OCI-M1 (cell line): ENCODE measurements at regions not wholly inside any gene's neighbourhood (a gene's known extent, or its start where the extent isn't known, plus 50 kb on each side); places are given as distances from the start of the nearest gene placed in this dataset.
A peak's percentile ranks its signal among the peaks of the same experiment; 100 is the strongest.
"Not testable (repeated sequence)": the region's sequence is repeated elsewhere in the genome, so short reads cannot be mapped to it uniquely, and the experiment has no call there.

Experiments used
- DNase-seq: peaks from one replicate; lab custom pipeline; 2025; lab: John Stamatoyannopoulos, UW

DNA sequence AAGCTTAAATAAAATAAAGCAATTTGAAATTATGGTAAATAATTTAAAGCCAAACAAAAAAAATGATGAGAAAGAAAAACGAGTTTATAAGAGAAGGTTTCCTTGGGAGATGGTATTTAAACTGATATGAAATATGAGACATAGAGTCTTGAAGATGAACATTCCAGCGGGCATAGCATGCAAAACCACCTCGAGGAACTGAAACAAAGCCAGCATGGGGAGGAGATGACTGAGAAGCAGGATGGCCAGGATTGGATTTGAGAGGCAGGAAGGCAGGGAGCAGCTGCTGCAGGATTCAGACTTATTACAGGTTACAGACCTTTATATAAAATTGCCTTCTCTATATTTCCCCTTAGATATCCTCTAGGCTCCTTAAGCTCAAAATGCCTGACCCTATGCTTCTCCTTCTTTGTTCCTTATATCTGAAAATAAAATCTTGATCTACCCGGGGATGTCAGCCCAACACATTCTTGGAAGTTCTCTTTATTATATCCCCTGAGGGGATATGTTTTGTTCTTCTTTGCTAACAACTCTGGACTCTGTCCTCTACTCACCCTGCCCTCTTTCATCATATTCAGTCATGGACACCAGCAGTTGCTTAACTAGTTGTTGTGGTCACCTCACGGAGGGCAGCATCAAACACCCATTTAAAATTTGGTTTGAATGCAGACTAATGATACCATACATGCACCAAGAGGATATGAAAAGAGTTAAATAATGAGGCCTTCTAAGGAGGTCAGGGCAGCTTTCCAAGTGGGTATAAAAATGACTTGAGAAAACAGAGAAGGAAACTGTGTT is 719.1 kb upstream of the B3GALT2 start:
- DNase-seq = peak; percentile 32

DNA sequence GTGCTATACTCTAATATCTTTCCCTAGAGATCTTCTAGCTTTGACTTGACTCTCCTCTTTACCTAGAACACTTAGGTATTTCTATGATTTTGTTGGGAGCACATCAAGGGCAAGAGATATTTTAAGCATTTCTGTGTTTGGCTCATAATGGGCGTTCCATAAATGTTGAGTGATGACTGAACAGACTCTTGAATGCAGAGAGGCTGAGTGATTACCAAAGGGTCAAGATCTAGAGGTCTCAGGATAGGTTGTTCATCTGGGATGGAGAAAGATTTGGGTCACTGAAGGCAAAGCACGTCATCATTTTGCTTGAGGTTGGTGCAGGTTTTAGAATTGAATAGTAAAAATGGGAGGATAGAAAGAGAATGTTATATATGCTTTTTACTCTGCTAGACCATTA is 705.4 kb upstream of the B3GALT2 start:
- no peak for DNase-seq

GRCh38 chr1:193890935-193891334 is 704.5 kb upstream of the B3GALT2 start:
- no peak for DNase-seq

DNA sequence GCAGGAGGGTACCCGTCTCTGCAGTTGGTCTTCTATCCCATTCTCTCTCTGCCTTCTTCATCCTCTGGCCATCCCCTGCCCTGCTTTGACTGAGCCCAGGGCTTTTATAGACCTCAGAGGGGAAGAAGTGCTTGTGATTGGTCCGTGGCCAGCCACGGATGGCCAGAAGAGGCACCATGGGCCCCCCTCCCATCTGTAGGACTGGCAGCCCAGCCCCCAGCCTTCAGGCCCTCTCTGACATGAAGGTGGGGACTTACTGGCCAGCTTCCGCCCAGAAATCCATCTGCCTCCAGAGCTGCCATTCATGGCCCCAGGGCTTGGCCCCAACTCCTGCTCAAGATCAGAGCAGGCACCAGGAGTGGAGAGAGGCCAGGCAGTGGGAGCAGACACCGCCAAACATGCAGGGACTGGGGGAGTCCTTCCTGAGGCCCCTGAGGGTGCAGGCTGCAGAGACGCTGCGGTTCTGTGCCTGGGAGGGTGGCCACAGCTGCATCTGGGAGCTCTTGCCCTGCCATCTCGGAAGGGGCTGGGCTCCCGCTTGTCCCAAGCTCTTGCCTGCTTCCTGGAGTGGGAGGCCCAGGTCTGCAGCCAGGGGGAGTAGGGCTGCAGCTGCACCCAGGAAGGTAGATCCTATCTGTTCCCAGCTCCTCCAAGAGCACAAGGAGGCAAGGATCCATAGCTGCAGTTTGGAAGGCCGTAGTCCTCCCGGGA is 698.6 kb upstream of the B3GALT2 start:
- DNase-seq = no peak

- not testable (repeated sequence) for DNase-seq
Measured at GRCh38 chr1:193877920-193878319, 691.5 kb upstream of the B3GALT2 start.

DNA sequence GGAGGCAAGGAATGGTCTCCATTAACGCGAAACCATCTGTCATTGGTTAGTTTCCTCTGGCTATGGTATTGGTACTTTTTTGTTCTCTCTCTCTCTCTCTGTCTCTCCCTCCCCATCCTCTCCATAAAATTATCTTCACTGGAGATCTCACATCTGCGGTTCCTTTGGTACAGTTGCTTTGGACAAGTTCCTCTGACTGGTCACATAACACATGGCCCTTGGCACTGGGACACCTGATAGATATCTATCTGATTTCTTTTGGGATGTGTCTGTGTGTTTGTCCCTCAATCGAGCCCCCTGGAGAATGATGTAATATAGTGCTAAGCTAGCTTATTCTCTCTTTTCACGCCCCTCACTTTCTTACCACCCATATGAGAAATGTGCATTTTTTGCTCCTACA is 682.0 kb upstream of the B3GALT2 start:
- no peak for DNase-seq

DNA sequence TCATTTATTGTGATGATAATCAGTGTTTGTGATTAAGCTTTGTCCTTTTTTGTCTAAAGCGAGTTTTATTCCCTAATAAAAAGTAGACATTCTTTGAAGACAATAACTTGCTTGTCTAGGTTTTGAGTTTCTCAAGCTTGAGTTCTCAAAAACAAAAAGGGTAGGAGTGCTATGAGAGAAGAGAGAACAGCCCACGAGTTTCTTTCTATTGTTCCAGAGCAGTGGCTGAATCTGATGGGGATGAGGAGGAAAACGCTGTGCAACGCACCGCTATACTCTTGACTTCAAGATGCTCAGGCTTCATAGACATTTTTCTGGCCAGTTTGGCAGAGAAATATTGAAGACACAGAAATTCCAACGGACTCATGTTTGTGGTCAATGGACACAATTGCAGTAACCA is 669.8 kb upstream of the B3GALT2 start:
- no peak for DNase-seq

DNA sequence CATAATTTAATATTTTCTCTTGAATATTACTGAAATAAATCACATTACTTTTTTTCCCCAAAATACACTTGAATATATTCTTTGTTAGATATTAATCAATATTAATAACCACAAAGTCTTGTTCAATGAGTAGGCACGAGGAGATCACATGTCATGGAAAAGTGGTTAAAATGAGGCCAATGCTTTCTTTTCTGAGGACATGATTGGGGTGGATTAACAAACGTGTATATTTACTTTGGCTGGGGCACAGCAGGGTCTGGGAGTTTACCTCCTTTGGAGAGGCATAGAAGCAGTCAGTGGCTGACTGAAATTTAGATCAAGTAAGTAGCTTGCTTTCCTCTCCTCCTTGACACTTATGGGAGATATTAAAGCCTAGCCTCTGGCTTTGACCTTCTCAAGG is 664.3 kb upstream of the B3GALT2 start:
- no peak for DNase-seq

GRCh38 chr1:193846876-193847604 is 660.6 kb upstream of the B3GALT2 start:
- DNase-seq = no peak

- no peak for DNase-seq
Measured at GRCh38 chr1:193846411-193846810, 660.0 kb upstream of the B3GALT2 start.

DNA sequence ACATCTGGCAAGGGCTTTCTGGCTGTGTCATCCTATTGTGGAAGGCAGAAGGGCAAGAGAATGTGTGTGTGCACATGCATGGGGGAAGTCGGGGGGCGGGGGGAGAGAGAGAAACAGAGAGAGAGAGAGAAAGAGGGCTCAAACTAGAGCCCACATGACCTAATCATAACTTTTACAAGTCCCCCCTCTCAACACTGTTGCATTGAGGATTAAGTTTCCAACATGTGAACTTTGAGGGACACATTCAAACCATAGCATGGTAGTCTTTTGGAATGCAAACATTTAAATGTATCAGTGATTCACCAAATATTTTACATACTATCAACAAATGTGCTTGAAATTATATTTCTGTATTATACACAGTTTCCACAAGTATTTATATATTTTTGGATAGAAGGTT is 655.4 kb upstream of the B3GALT2 start:
- no peak for DNase-seq

GRCh38 chr1:193831465-193831864 is 645.1 kb upstream of the B3GALT2 start:
- no peak for DNase-seq

GRCh38 chr1:193827516-193827915 is 641.1 kb upstream of the B3GALT2 start:
- DNase-seq = no peak

DNA sequence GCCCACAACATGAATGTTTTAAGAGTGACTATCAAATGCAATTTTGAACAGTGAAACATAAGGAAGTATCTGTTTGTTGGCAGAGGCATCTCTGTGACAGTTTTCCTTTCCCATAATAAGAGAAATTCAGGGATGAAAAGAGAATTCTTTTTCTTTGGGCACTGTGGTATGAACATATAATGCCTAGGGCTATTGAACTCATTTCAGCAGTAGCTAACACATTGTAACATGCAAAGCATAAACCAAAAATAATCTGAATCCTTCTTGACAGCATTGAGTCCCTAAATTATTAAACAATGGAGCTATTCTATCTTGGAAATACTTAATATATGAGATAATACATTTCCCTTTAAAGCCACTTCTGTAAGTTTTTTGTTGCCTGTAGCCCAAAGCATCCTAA is 633.0 kb upstream of the B3GALT2 start:
- DNase-seq = no peak

GRCh38 chr1:193807208-193807607 is 620.8 kb upstream of the B3GALT2 start:
- no peak for DNase-seq

GRCh38 chr1:193806079-193807048 is 620.0 kb upstream of the B3GALT2 start:
- DNase-seq = no peak

GRCh38 chr1:193799948-193800690 is 613.7 kb upstream of the B3GALT2 start:
- peak; percentile 54 for DNase-seq

DNA sequence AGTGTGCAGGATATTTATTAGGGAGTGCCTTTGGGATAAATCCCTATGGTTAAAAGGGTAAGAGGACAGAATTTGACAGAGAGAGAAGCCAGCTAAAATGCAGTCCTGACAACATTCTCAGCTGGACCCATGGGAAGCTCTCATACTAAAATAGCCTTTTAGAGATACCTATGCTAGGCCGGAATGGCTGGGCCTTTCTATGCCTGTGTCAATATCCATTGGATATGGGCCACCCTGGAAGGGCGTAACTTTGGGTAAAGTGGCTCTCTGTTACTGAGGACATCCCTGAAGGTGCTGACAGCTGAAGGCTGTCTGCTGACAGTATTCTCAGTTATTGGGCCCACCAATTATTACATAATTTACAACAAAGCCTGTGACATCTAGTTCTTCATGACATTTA is 613.0 kb upstream of the B3GALT2 start:
- DNase-seq = no peak

- peak; percentile 88 for DNase-seq
Measured at GRCh38 chr1:193794239-193794638, 607.8 kb upstream of the B3GALT2 start.

DNA sequence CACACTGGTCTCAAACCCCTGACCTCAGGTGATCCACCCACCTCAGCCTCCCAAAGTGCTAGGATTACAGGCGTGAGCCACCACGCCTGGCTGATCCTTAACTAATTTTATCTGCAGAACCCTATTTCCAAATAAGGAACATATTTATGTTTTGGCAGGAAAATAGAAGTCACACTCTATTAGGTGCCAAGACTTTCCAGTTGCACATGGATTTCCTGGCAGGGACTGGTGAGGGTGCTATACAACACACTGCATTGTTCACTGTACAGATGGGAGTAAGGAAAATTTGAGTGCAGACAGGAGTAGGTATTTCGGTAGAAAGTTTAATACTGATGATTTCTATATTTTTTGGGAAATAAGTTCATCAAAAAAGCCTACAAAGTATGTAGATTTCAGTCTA is 605.3 kb upstream of the B3GALT2 start:
- no peak for DNase-seq

- DNase-seq = no peak
Measured at GRCh38 chr1:193787061-193787460, 600.6 kb upstream of the B3GALT2 start.
